ENCODE measurements at regions not wholly inside any gene's neighbourhood (a gene's known extent, or its start where the extent isn't known, plus 50 kb on each side); places are given as distances from the start of the nearest gene placed in this dataset.

- H3K27ac ChIP-seq: no peak overlapping the region
- no peak for TF ChIP-seq ZFX (IDR thresholded peaks at IDR 0.05; ENCODE audit: borderline replicate concordance)
- no peak for TF ChIP-seq CTCF (IDR thresholded peaks at IDR 0.05)
Measured at GRCh38 chr9:16203729-16204573, 651.1 kb downstream of the CCDC171 start.

GRCh38 chr9:16205455-16205854, 652.6 kb downstream of the CCDC171 start:
- TF ChIP-seq CTCF (IDR thresholded peaks at IDR 0.05): no peak
- no peak for TF ChIP-seq ZFX (IDR thresholded peaks at IDR 0.05; ENCODE audit: borderline replicate concordance)
- no peak overlapping the region for H3K27ac ChIP-seq

- TF ChIP-seq ZFX (IDR thresholded peaks at IDR 0.05; ENCODE audit: borderline replicate concordance) (no peak), CTCF (IDR thresholded peaks at IDR 0.05) (no peak)
- H3K27ac ChIP-seq: no peak overlapping the region
Measured at GRCh38 chr9:16206518-16206917, 653.7 kb downstream of the CCDC171 start.

GRCh38 chr9:16207161-16207560, 654.3 kb downstream of the CCDC171 start:
- TF ChIP-seq ZFX (IDR thresholded peaks at IDR 0.05; ENCODE audit: borderline replicate concordance) (no peak), CTCF (IDR thresholded peaks at IDR 0.05) (no peak)
- no peak overlapping the region for H3K27ac ChIP-seq

- no peak overlapping the region for H3K27ac ChIP-seq
- no peak for TF ChIP-seq ZFX (IDR thresholded peaks at IDR 0.05; ENCODE audit: borderline replicate concordance)
- TF ChIP-seq CTCF (IDR thresholded peaks at IDR 0.05): no peak
Measured at GRCh38 chr9:16210440-16210839, 657.6 kb downstream of the CCDC171 start.

GRCh38 chr9:16211946-16212345, 658.5 kb downstream of the BNC2 start:
- no peak overlapping the region for H3K27ac ChIP-seq

More at GRCh38 chr9:16211946-16212345, 658.5 kb downstream of the BNC2 start:
- no peak for TF ChIP-seq CTCF (IDR thresholded peaks at IDR 0.05)
- no peak for TF ChIP-seq ZFX (IDR thresholded peaks at IDR 0.05; ENCODE audit: borderline replicate concordance)

Measured in 22Rv1 (cell line).